ENCODE measurements at regions not wholly inside any gene's neighbourhood (a gene's known extent, or its start where the extent isn't known, plus 50 kb on each side); places are given as distances from the start of the nearest gene placed in this dataset.
"Not testable (repeated sequence)": the region's sequence is repeated elsewhere in the genome, so short reads cannot be mapped to it uniquely, and the experiment has no call there.

- DNase-seq: not testable (repeated sequence)
These were observed 87.4 kb upstream of the TGIF2LY start for GRCh38 chrY:3491423-3491822.

GRCh38 chrY:3494539-3494938 lies 84.3 kb upstream of the TGIF2LY start:
- DNase-seq: not testable (repeated sequence)

GRCh38 chrY:3527040-3527439 lies 51.8 kb upstream of the TGIF2LY start:
- DNase-seq: peak; percentile 10
